ENCODE measurements at regions not wholly inside any gene's neighbourhood (a gene's known extent, or its start where the extent isn't known, plus 50 kb on each side); places are given as distances from the start of the nearest gene placed in this dataset.

GRCh38 chr16:5601957-5602356 lies 504.4 kb upstream of the EEF2KMT start:
- Histone ChIP-seq H3K27me3 (ENCODE audit: insufficient read depth, poor library complexity, severe bottlenecking) (no peaks in the 10 kb centered on the region), H3K4me1 (ENCODE audit: insufficient read depth, poor library complexity, severe bottlenecking) (no peaks in the 10 kb centered on the region), H3K27ac (ENCODE audit: poor library complexity, severe bottlenecking) (no peak overlapping the region), H3K36me3 (ENCODE audit: low read depth) (no peaks in the 10 kb centered on the region), H3K9me3 (ENCODE audit: severe bottlenecking) (no peaks in the 10 kb centered on the region), H3K4me3 (ENCODE audit: severe bottlenecking) (no peak overlapping the region)
- no peak for TF ChIP-seq CTCF (IDR thresholded peaks at IDR 0.05; ENCODE audit: poor library complexity, severe bottlenecking)
- DNase-seq (ENCODE audit: low spot score) (no peak), ATAC-seq (ENCODE audit: low read depth) (no peak)

DNA sequence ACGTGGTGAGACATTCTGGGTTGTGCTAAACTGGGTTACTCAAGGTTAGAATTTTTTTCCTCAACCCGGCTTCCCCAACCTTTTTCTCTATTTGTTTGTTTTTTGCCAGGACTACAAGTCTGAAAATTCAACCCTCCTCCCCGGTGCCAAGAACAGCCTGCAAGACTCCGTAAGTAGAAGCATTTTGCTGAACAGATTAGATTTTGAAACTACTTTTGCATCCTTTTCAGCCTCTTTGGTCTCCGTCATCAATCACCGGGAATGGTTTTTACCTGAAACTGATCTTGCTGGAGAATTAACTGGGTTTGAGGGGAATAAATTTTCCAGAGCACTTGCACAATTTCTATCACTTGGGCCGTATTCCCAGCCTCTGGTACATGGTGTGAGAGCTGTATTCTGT lies 501.2 kb upstream of the EEF2KMT start:
- H3K9me3 ChIP-seq (ENCODE audit: severe bottlenecking), result no peaks in the 10 kb centered on the region
- no peaks in the 10 kb centered on the region for H3K36me3 ChIP-seq (ENCODE audit: low read depth)
- H3K27me3 ChIP-seq (ENCODE audit: insufficient read depth, poor library complexity, severe bottlenecking), result no peaks in the 10 kb centered on the region
- no peak for DNase-seq (ENCODE audit: low spot score)
- H3K4me1 ChIP-seq (ENCODE audit: insufficient read depth, poor library complexity, severe bottlenecking), result no peaks in the 10 kb centered on the region
- no peak overlapping the region for H3K27ac ChIP-seq (ENCODE audit: poor library complexity, severe bottlenecking)
- H3K4me3 ChIP-seq (ENCODE audit: severe bottlenecking), result no peak overlapping the region
- no peak for TF ChIP-seq CTCF (IDR thresholded peaks at IDR 0.05; ENCODE audit: poor library complexity, severe bottlenecking)
- ATAC-seq (ENCODE audit: low read depth), result no peak

GRCh38 chr16:5595849-5596248 lies 498.3 kb upstream of the EEF2KMT start:
- H3K27ac ChIP-seq (ENCODE audit: poor library complexity, severe bottlenecking), result no peak overlapping the region
- no peak for TF ChIP-seq CTCF (IDR thresholded peaks at IDR 0.05; ENCODE audit: poor library complexity, severe bottlenecking)
- ATAC-seq (ENCODE audit: low read depth), result no peak
- H3K27me3 ChIP-seq (ENCODE audit: insufficient read depth, poor library complexity, severe bottlenecking), result no peaks in the 10 kb centered on the region
- no peak for DNase-seq (ENCODE audit: low spot score)
- no peaks in the 10 kb centered on the region for H3K36me3 ChIP-seq (ENCODE audit: low read depth)
- no peak overlapping the region for H3K4me3 ChIP-seq (ENCODE audit: severe bottlenecking)
- H3K9me3 ChIP-seq (ENCODE audit: severe bottlenecking), result no peaks in the 10 kb centered on the region
- H3K4me1 ChIP-seq (ENCODE audit: insufficient read depth, poor library complexity, severe bottlenecking), result no peaks in the 10 kb centered on the region

DNA sequence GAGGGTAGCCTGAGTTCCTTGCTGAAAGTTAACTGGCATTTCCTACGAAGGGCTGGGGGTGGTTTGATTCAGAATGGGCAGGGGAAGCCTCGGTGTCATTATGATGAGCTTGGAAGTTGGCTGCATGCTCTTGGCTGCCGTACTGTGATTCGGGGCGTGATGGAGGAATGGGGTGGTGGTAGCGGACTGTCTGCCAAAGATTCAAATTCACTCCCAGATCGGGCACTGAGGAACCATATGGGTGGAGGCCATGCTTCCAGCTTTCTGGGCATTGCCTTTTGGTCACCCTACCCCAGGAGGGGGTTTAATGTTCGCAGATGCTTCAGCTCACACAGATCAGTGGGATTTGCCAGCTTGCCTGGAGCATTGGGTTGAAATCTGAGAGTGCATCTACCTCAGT lies 492.8 kb upstream of the EEF2KMT start:
- H3K4me1 ChIP-seq (ENCODE audit: insufficient read depth, poor library complexity, severe bottlenecking), result no peaks in the 10 kb centered on the region
- no peak overlapping the region for H3K4me3 ChIP-seq (ENCODE audit: severe bottlenecking)
- no peak for DNase-seq (ENCODE audit: low spot score)
- no peaks in the 10 kb centered on the region for H3K27me3 ChIP-seq (ENCODE audit: insufficient read depth, poor library complexity, severe bottlenecking)
- no peaks in the 10 kb centered on the region for H3K36me3 ChIP-seq (ENCODE audit: low read depth)
- no peak for TF ChIP-seq CTCF (IDR thresholded peaks at IDR 0.05; ENCODE audit: poor library complexity, severe bottlenecking)
- no peak for ATAC-seq (ENCODE audit: low read depth)
- H3K9me3 ChIP-seq (ENCODE audit: severe bottlenecking), result no peaks in the 10 kb centered on the region
- no peak overlapping the region for H3K27ac ChIP-seq (ENCODE audit: poor library complexity, severe bottlenecking)

- Histone ChIP-seq H3K27me3 (ENCODE audit: insufficient read depth, poor library complexity, severe bottlenecking) (no peaks in the 10 kb centered on the region), H3K9me3 (ENCODE audit: severe bottlenecking) (no peaks in the 10 kb centered on the region), H3K4me1 (ENCODE audit: insufficient read depth, poor library complexity, severe bottlenecking) (no peaks in the 10 kb centered on the region), H3K4me3 (ENCODE audit: severe bottlenecking) (no peak overlapping the region), H3K36me3 (ENCODE audit: low read depth) (no peaks in the 10 kb centered on the region), H3K27ac (ENCODE audit: poor library complexity, severe bottlenecking) (no peak overlapping the region)
- TF ChIP-seq CTCF (IDR thresholded peaks at IDR 0.05; ENCODE audit: poor library complexity, severe bottlenecking), result no peak
- no peak for ATAC-seq (ENCODE audit: low read depth)
- no peak for DNase-seq (ENCODE audit: low spot score)
These were observed 492.3 kb upstream of the EEF2KMT start for GRCh38 chr16:5589812-5590373.
